Panc1 (cell line): ENCODE measurements at regions not wholly inside any gene's neighbourhood (a gene's known extent, or its start where the extent isn't known, plus 50 kb on each side); places are given as distances from the start of the nearest gene placed in this dataset.

Experiments
- ATAC-seq: fragments of 200-7000 bp; cut with Tn5 transposase; 2 replicates; pipeline ENCODE4 v1.9.1; 2020; ENCODE audit warnings: mild to moderate bottlenecking, moderate library complexity
- BruUV-seq: library from RNA; stranded (reverse); fragments of 400-500 nt; replicated peaks from 2 replicates; lab custom pipeline; 2021; lab: Mats Ljungman, UMichigan
- CTCF ChIA-PET: fragments of 300-600 bp; sonication (Branson Sonifier 250); formaldehyde crosslinking; loops from one replicate; lab custom pipeline; 2022; ENCODE audit warnings: antibody characterized with exemption; lab: Charles Lee
- POLR2A ChIA-PET: fragments of 300-600 bp; sonication (Branson Sonifier 250); formaldehyde crosslinking; loops from one replicate; lab custom pipeline; 2022; ENCODE audit warnings: antibody characterized with exemption; lab: Charles Lee
- DNase-seq: peaks from one replicate; pipeline ENCODE4 v3.0.0-alpha.2; 2010; ENCODE audit warnings: low read depth, low spot score
- H3K27ac ChIP-seq: 2 replicates; pipeline ENCODE4 v1.5.1; 2011; ENCODE audit warnings: mild to moderate bottlenecking, low read length, inconsistent platforms
- H3K27me3 ChIP-seq: fragments of 200-500 bp; sonication (Bioruptor generic); 2 replicates; pipeline ENCODE4 v1.6.0; 2014; ENCODE audit warnings: low read length, inconsistent platforms; ENCODE audit not compliant: control insufficient read depth, insufficient read depth
- H3K36me3 ChIP-seq: fragments of 200-500 bp; sonication (Bioruptor generic); 2 replicates; pipeline ENCODE4 v1.5.1; 2014; ENCODE audit warnings: inconsistent platforms, mild to moderate bottlenecking, low read length, moderate library complexity; ENCODE audit not compliant: control insufficient read depth, insufficient read depth
- H3K4me1 ChIP-seq: 2 replicates; pipeline ENCODE4 v1.5.1; 2011; ENCODE audit warnings: inconsistent platforms, mild to moderate bottlenecking, low read length, moderate library complexity; ENCODE audit not compliant: control insufficient read depth, insufficient read depth
- H3K4me3 ChIP-seq, 2 experiments: 2 replicates each; pipeline ENCODE4 v1.5.1; 2011 to 2012; ENCODE audit warnings: low read depth in 2 of 2, low read length in 2 of 2, mild to moderate bottlenecking in 2 of 2, inconsistent platforms in 1 of 2, moderate library complexity in 1 of 2
- H3K9me3 ChIP-seq: fragments of 200-500 bp; sonication (Bioruptor generic); 2 replicates; pipeline ENCODE4 v1.5.1; 2014; ENCODE audit warnings: low read depth, mild to moderate bottlenecking, inconsistent platforms, low read length, moderate library complexity; ENCODE audit not compliant: control insufficient read depth, insufficient read depth
- CTCF ChIP-seq: fragments of 450-650 bp; IDR thresholded peaks from 2 replicates; pipeline ENCODE4 v1.5.1; 2017; ENCODE audit warnings: mild to moderate bottlenecking
- POLR2AphosphoS5 ChIP-seq: IDR thresholded peaks from 2 replicates; pipeline ENCODE4 v1.6.1; 2012; ENCODE audit warnings: mild to moderate bottlenecking, low read depth, low read length, moderate library complexity
- SIN3A ChIP-seq: IDR thresholded peaks from 2 replicates; pipeline ENCODE4 v1.6.1; 2012; ENCODE audit warnings: low read depth, mild to moderate bottlenecking, low read length, moderate library complexity, borderline replicate concordance; ENCODE audit not compliant: insufficient read depth
- TCF7L2 ChIP-seq: IDR thresholded peaks from 2 replicates; pipeline ENCODE4 v1.6.1; 2011; ENCODE audit warnings: mild to moderate bottlenecking, low read depth, low read length, inconsistent platforms
- in situ Hi-C: cut with HindIII; loops from 2 replicates; pipeline ENCODE4 v1.10.0; 2016; ENCODE audit warnings: low sequenced_read_pairs, low pct_unique_long_range_greater_than_20kb
- intact Hi-C: fragments of 100-400 bp; cut with micrococcal nuclease; formaldehyde crosslinking; loops from one replicate; pipeline ENCODE4 v1.10.0; 2022; ENCODE audit not compliant: unreplicated experiment
- TF ChIP-seq, protein P1 (sequence below), 2 experiments: IDR thresholded peaks; 2 replicates each; pipeline ENCODE4 v1.6.1; 2011 to 2012; ENCODE audit warnings: low read depth in 2 of 2, control low read depth in 1 of 2, low read length in 1 of 2, mild to moderate bottlenecking in 1 of 2, moderate library complexity in 1 of 2; ENCODE audit not compliant: insufficient read depth in 1 of 2

GRCh38 chr1:175888996-175889395 is 145.6 kb upstream of the TNR start:
- Histone ChIP-seq H3K36me3 (no peaks in the 10 kb centered on the region), H3K27me3 (no peaks in the 10 kb centered on the region), H3K9me3 (no peaks in the 10 kb centered on the region), H3K4me3 (no peak overlapping the region), H3K27ac (no peak overlapping the region), H3K4me1 (no peaks in the 10 kb centered on the region)
- no TSS peak for BruUV-seq
- intact Hi-C loops: loop anchor here (5.0 to 10.0 kb wide), 3 partner anchors 414 to 734 kb away; no protein-coding TSS in a partner anchor
- in situ Hi-C loops: no loop called here
- ChIA-PET CTCF (no interaction called here), POLR2A (no interaction called here)
- ATAC-seq (no peak), DNase-seq (no peak)
- no peak for TF ChIP-seq POLR2AphosphoS5
- TF ChIP-seq CTCF: no peak
- TF ChIP-seq SIN3A: no peak
- TF ChIP-seq, protein P1, sequence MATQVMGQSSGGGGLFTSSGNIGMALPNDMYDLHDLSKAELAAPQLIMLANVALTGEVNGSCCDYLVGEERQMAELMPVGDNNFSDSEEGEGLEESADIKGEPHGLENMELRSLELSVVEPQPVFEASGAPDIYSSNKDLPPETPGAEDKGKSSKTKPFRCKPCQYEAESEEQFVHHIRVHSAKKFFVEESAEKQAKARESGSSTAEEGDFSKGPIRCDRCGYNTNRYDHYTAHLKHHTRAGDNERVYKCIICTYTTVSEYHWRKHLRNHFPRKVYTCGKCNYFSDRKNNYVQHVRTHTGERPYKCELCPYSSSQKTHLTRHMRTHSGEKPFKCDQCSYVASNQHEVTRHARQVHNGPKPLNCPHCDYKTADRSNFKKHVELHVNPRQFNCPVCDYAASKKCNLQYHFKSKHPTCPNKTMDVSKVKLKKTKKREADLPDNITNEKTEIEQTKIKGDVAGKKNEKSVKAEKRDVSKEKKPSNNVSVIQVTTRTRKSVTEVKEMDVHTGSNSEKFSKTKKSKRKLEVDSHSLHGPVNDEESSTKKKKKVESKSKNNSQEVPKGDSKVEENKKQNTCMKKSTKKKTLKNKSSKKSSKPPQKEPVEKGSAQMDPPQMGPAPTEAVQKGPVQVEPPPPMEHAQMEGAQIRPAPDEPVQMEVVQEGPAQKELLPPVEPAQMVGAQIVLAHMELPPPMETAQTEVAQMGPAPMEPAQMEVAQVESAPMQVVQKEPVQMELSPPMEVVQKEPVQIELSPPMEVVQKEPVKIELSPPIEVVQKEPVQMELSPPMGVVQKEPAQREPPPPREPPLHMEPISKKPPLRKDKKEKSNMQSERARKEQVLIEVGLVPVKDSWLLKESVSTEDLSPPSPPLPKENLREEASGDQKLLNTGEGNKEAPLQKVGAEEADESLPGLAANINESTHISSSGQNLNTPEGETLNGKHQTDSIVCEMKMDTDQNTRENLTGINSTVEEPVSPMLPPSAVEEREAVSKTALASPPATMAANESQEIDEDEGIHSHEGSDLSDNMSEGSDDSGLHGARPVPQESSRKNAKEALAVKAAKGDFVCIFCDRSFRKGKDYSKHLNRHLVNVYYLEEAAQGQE (IDR thresholded peaks at IDR 0.05; ENCODE audit: insufficient read depth in 1 of 2, low read depth in 2 of 2, low read length in 1 of 2): no peak
- no peak for TF ChIP-seq TCF7L2

- ATAC-seq (peak; percentile 98), DNase-seq (peak; percentile 12)
- intact Hi-C loops: loop anchor here (5.0 to 10.0 kb wide), 3 partner anchors 413 to 733 kb away; no protein-coding TSS in a partner anchor
- Histone ChIP-seq H3K36me3 (no peaks in the 10 kb centered on the region), H3K4me1 (no peaks in the 10 kb centered on the region), H3K27ac (no peak overlapping the region), H3K9me3 (no peaks in the 10 kb centered on the region), H3K4me3 (no peak overlapping the region), H3K27me3 (no peaks in the 10 kb centered on the region)
- BruUV-seq: no TSS peak
- TF ChIP-seq POLR2AphosphoS5: no peak
- TF ChIP-seq CTCF: peak; percentile 91
- TF ChIP-seq, protein P1 (IDR thresholded peaks at IDR 0.05; ENCODE audit: insufficient read depth in 1 of 2, low read depth in 2 of 2, low read length in 1 of 2): no peak
- no peak for TF ChIP-seq TCF7L2
- in situ Hi-C loops: no loop called here
- ChIA-PET CTCF (interaction anchor here (1.7 kb wide), 1 partner anchor 733 kb away, joined by 6 read pairs; no protein-coding TSS in a partner anchor), POLR2A (no interaction called here)
These were observed 144.6 kb upstream of the TNR start for GRCh38 chr1:175887981-175888428.
